IMR-90 (cell line): ENCODE measurements at regions not wholly inside any gene's neighbourhood (a gene's known extent, or its start where the extent isn't known, plus 50 kb on each side); places are given as distances from the start of the nearest gene placed in this dataset.

Source experiments
- ATAC-seq: fragments of 200-7000 bp; cut with Tn5 transposase; 2 replicates; pipeline ENCODE4 v1.9.1; 2020; ENCODE audit warnings: low read depth, mild to moderate bottlenecking, moderate library complexity
- BruUV-seq: library from RNA; stranded (reverse); fragments of 400-500 nt; replicated peaks from 2 replicates; lab custom pipeline; 2021; lab: Mats Ljungman, UMichigan
- CTCF ChIA-PET: fragments of 300-600 bp; formaldehyde crosslinking; extraction: SDS; loops from one replicate; lab custom pipeline; 2021; ENCODE audit warnings: antibody characterized with exemption; lab: Yijun Ruan, JAX
- POLR2A ChIA-PET: fragments of 300-600 bp; sonication (Branson Sonifier 250); formaldehyde crosslinking; loops from one replicate; lab custom pipeline; 2022; ENCODE audit warnings: antibody characterized with exemption; ENCODE audit not compliant: unreplicated experiment; lab: Charles Lee
- DNase-seq: peaks from one replicate; pipeline ENCODE4 v3.0.0; 2013
- H2AFZ ChIP-seq: replicated peaks from 2 replicates; pipeline ENCODE3; 2013; ENCODE audit warnings: low read length, mild to moderate bottlenecking; ENCODE audit not compliant: poor library complexity
- H2AK5ac ChIP-seq: 2 replicates; pipeline ENCODE4 v1.6.1; 2013; ENCODE audit warnings: low read depth, low read length, inconsistent platforms
- H2AK9ac ChIP-seq: replicated peaks from 2 replicates; pipeline ENCODE3; 2013; ENCODE audit warnings: mild to moderate bottlenecking, low read depth, low read length, moderate library complexity; ENCODE audit not compliant: poor library complexity
- H2BK120ac ChIP-seq: 2 replicates; pipeline ENCODE4 v1.6.1; 2013; ENCODE audit warnings: low read depth, low read length, inconsistent platforms
- H2BK15ac ChIP-seq: 3 replicates; pipeline ENCODE4 v1.6.1; 2013; ENCODE audit warnings: low read depth, low read length, inconsistent platforms
- H2BK20ac ChIP-seq: 2 replicates; pipeline ENCODE4 v1.6.1; 2013; ENCODE audit warnings: low read depth, mild to moderate bottlenecking, inconsistent platforms, low read length, moderate library complexity
- H2BK5ac ChIP-seq: 2 replicates; pipeline ENCODE4 v1.6.1; 2013; ENCODE audit warnings: mild to moderate bottlenecking, low read depth, low read length, inconsistent platforms; ENCODE audit not compliant: poor library complexity, severe bottlenecking
- H3K14ac ChIP-seq: replicated peaks from 2 replicates; pipeline ENCODE4 v1.6.1; 2013; ENCODE audit warnings: low read depth, low read length, inconsistent platforms
- H3K18ac ChIP-seq: 2 replicates; pipeline ENCODE4 v1.6.1; 2013; ENCODE audit warnings: low read depth, low read length, control low read depth
- H3K23ac ChIP-seq: 2 replicates; pipeline ENCODE4 v1.6.1; 2013; ENCODE audit warnings: low read depth, low read length, inconsistent platforms
- H3K27ac ChIP-seq: 2 replicates; pipeline ENCODE4 v1.5.1; 2013; ENCODE audit warnings: mild to moderate bottlenecking, control low read depth, low read length; ENCODE audit not compliant: insufficient read depth
- H3K27me3 ChIP-seq: 2 replicates; pipeline ENCODE4 v1.6.1; 2013; ENCODE audit warnings: low read length; ENCODE audit not compliant: control insufficient read depth, insufficient read depth
- H3K36me3 ChIP-seq: 2 replicates; pipeline ENCODE4 v1.6.1; 2013; ENCODE audit warnings: low read length, mixed read lengths; ENCODE audit not compliant: control insufficient read depth, insufficient read depth
- H3K4ac ChIP-seq: 2 replicates; pipeline ENCODE4 v1.6.1; 2013; ENCODE audit warnings: low read depth, low read length, inconsistent platforms
- H3K4me1 ChIP-seq: 2 replicates; pipeline ENCODE4 v1.6.1; 2013; ENCODE audit warnings: low read length, mixed read lengths; ENCODE audit not compliant: control insufficient read depth, insufficient read depth
- H3K4me2 ChIP-seq: 2 replicates; pipeline ENCODE4 v1.6.1; 2013; ENCODE audit warnings: low read depth, mild to moderate bottlenecking, control low read depth, low read length, moderate library complexity
- H3K4me3 ChIP-seq: 2 replicates; pipeline ENCODE4 v1.5.1; 2013; ENCODE audit warnings: low read depth, mild to moderate bottlenecking, control low read depth, low read length, moderate library complexity; ENCODE audit not compliant: insufficient read depth
- H3K56ac ChIP-seq: 2 replicates; pipeline ENCODE4 v1.6.1; 2013; ENCODE audit warnings: low read length, inconsistent platforms; ENCODE audit not compliant: insufficient read depth; ENCODE audit errors: extremely low read depth
- H3K79me1 ChIP-seq, 2 experiments: 2 replicates each; pipeline ENCODE4 v1.6.1; 2013; ENCODE audit warnings: low read length in 2 of 2, inconsistent platforms in 1 of 2, low read depth in 1 of 2
- H3K9ac ChIP-seq: 2 replicates; pipeline ENCODE4 v1.6.1; 2013; ENCODE audit warnings: low read depth, low read length, control low read depth
- H3K9me1 ChIP-seq: 2 replicates; pipeline ENCODE4 v1.6.1; 2013; ENCODE audit warnings: low read length, inconsistent platforms; ENCODE audit not compliant: insufficient read depth
- H3K9me3 ChIP-seq: 2 replicates; pipeline ENCODE4 v1.6.1; 2013; ENCODE audit warnings: low read length; ENCODE audit not compliant: control insufficient read depth, insufficient read depth
- H4K20me1 ChIP-seq: 2 replicates; pipeline ENCODE4 v1.6.1; 2013; ENCODE audit warnings: low read length, inconsistent platforms; ENCODE audit not compliant: insufficient read depth
- H4K5ac ChIP-seq: 2 replicates; pipeline ENCODE4 v1.6.1; 2013; ENCODE audit warnings: mild to moderate bottlenecking, low read depth, low read length, control low read depth
- H4K8ac ChIP-seq, 2 experiments: 2 replicates each; pipeline ENCODE4 v1.6.1; 2013; ENCODE audit warnings: low read depth in 2 of 2, low read length in 2 of 2, control low read depth in 1 of 2, inconsistent platforms in 1 of 2
- H4K91ac ChIP-seq: 2 replicates; pipeline ENCODE4 v1.6.1; 2013; ENCODE audit warnings: low read depth, low read length, inconsistent platforms; ENCODE audit not compliant: insufficient read depth
- MAFK ChIP-seq: IDR thresholded peaks from 2 replicates; pipeline ENCODE4 v1.6.1; 2012; ENCODE audit warnings: low read depth, low read length, improper control_type of control experiment
- MAZ ChIP-seq: IDR thresholded peaks from 2 replicates; pipeline ENCODE4 v1.6.1; 2012; ENCODE audit warnings: low read depth, mild to moderate bottlenecking, low read length, improper control_type of control experiment, moderate library complexity, borderline replicate concordance
- RAD21 ChIP-seq: IDR thresholded peaks from 2 replicates; pipeline ENCODE4 v1.6.1; 2012; ENCODE audit warnings: low read length, improper control_type of control experiment
- USF2 ChIP-seq: fragments of 150-350 bp; IDR thresholded peaks from 2 replicates; pipeline ENCODE4 v1.6.1; 2017; ENCODE audit warnings: mild to moderate bottlenecking, antibody characterized with exemption, low read length, low read depth
- WGBS, 2 experiments: methylation state at CpG; one replicate each; pipeline versions ENCODE4 v1.1.5 to v1.1.7; 2013; ENCODE audit warnings: missing lambda C conversion rate in 2 of 2; ENCODE audit not compliant: insufficient read length in 1 of 2; ENCODE audit errors: extremely low coverage in 2 of 2; 5-methylcytosine and 5-hydroxymethylcytosine counted together
- dilution Hi-C: fragments of 300-500 bp; cut with HindIII; formaldehyde crosslinking; loops from one replicate; pipeline ENCODE4 v1.14.3; 2018; ENCODE audit warnings: low sequenced_read_pairs; ENCODE audit not compliant: unreplicated experiment
- in situ Hi-C: fragments of 300-500 bp; cut with MboI; formaldehyde crosslinking; loops from 3 replicates; pipeline ENCODE4 v1.14.3; 2019; ENCODE audit warnings: low sequenced_read_pairs, inconsistent platforms, mixed read lengths
- intact Hi-C: fragments of 100-400 bp; cut with micrococcal nuclease; formaldehyde crosslinking; loops from 2 replicates; pipeline ENCODE4 v1.10.0; 2022

- BruUV-seq: no TSS peak
- WGBS, 2 experiments: no CpG with 5 or more reads among the region's 2 CpGs
- no peak overlapping the region for H2BK120ac ChIP-seq
- H2BK15ac ChIP-seq: no peak overlapping the region
- no peaks in the 10 kb centered on the region for H3K9me3 ChIP-seq
- H2AFZ ChIP-seq: no peak overlapping the region
- no peak overlapping the region for H2BK20ac ChIP-seq
- dilution Hi-C loops (no loop called here), in situ Hi-C loops (no loop called here), intact Hi-C loops (no loop called here)
- ATAC-seq (no peak), DNase-seq (no peak)
- no peak overlapping the region for H4K5ac ChIP-seq
- H3K27me3 ChIP-seq: no peaks in the 10 kb centered on the region
- H3K14ac ChIP-seq: no peak overlapping the region
- no peak overlapping the region for H3K4ac ChIP-seq
- no peak overlapping the region for H4K8ac ChIP-seq
- no peak overlapping the region for H2AK9ac ChIP-seq
- H3K18ac ChIP-seq: no peak overlapping the region
- H3K4me1 ChIP-seq: no peaks in the 10 kb centered on the region
- no peak overlapping the region for H3K4me3 ChIP-seq
- no peak overlapping the region for H3K9ac ChIP-seq
- no peaks in the 10 kb centered on the region for H3K36me3 ChIP-seq
- no peak overlapping the region for H2BK5ac ChIP-seq
- no peaks in the 10 kb centered on the region for H3K9me1 ChIP-seq
- no peak overlapping the region for H3K27ac ChIP-seq
- H3K56ac ChIP-seq: no peak overlapping the region
- POLR2A ChIA-PET: no interaction called here
- no peaks in the 10 kb centered on the region for H3K79me1 ChIP-seq
- CTCF ChIA-PET: no interaction called here
- H4K20me1 ChIP-seq: no peaks in the 10 kb centered on the region
- no peak overlapping the region for H3K4me2 ChIP-seq
- H4K91ac ChIP-seq: no peak overlapping the region
- no peak for TF ChIP-seq MAFK
- no peak for TF ChIP-seq MAZ
- TF ChIP-seq USF2: no peak
- no peak for TF ChIP-seq RAD21
- no peak overlapping the region for H3K23ac ChIP-seq
- no peak overlapping the region for H2AK5ac ChIP-seq
These were observed 451.9 kb downstream of the SMARCA1 start for GRCh38 chrX:129071390-129071789.
